ENCODE measurements at regions not wholly inside any gene's neighbourhood (a gene's known extent, or its start where the extent isn't known, plus 50 kb on each side); places are given as distances from the start of the nearest gene placed in this dataset.

DNA sequence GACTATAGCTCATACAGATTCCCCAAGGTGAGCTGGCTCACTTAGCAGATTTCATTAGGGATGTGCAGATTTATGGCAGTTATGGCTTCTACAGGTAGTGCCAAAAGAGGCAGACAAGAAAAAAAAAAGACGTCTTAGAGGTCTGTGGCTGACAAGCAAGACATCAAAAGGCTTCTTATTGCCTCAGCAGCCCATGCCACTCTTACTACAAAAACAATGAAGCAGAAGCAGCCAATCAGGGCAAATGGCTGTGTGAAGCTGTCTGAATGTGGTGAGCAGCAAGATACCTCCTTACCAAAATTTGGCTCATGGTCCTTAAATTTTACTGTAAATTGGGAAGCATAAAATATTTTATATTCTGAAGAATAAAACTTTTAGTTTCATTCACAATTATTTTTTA lies 557.5 kb upstream of the GOLIM4 start:
- Histone ChIP-seq H3K79me2 (ENCODE audit: insufficient read depth, low read length) (no peaks in the 10 kb centered on the region), H3K9me3 (ENCODE audit: insufficient read depth, low read length) (no peaks in the 10 kb centered on the region), H3K9me2 (replicated peaks; ENCODE audit: insufficient read depth, low read length) (no peaks in the 10 kb centered on the region), H4K20me1 (ENCODE audit: low read depth, low read length) (no peaks in the 10 kb centered on the region), H3F3A (ENCODE audit: insufficient read depth) (no peaks in the 10 kb centered on the region), H3K4me2 (ENCODE audit: low read depth, low read length, poor library complexity, severe bottlenecking) (no peak overlapping the region), H2AFZ (ENCODE audit: low read depth, low read length, severe bottlenecking) (no peak overlapping the region), H3K27ac (ENCODE audit: low read depth, low read length) (no peak overlapping the region), H3K36me3 (ENCODE audit: low read length) (no peaks in the 10 kb centered on the region), H3K27me3 (ENCODE audit: low read length) (no peaks in the 10 kb centered on the region), H3K9ac (ENCODE audit: low read length) (no peak overlapping the region), H3K4me3 (ENCODE audit: insufficient read depth, low read length, poor library complexity, severe bottlenecking) (no peak overlapping the region)
- TF ChIP-seq, protein P1, sequence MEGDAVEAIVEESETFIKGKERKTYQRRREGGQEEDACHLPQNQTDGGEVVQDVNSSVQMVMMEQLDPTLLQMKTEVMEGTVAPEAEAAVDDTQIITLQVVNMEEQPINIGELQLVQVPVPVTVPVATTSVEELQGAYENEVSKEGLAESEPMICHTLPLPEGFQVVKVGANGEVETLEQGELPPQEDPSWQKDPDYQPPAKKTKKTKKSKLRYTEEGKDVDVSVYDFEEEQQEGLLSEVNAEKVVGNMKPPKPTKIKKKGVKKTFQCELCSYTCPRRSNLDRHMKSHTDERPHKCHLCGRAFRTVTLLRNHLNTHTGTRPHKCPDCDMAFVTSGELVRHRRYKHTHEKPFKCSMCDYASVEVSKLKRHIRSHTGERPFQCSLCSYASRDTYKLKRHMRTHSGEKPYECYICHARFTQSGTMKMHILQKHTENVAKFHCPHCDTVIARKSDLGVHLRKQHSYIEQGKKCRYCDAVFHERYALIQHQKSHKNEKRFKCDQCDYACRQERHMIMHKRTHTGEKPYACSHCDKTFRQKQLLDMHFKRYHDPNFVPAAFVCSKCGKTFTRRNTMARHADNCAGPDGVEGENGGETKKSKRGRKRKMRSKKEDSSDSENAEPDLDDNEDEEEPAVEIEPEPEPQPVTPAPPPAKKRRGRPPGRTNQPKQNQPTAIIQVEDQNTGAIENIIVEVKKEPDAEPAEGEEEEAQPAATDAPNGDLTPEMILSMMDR (IDR thresholded peaks at IDR 0.05; ENCODE audit: insufficient read depth, low read length, poor library complexity, severe bottlenecking) = no peak
- no peak for TF ChIP-seq EZH2phosphoT487 (conservative IDR thresholded peaks at IDR 0.05; ENCODE audit: low read length)

DNA sequence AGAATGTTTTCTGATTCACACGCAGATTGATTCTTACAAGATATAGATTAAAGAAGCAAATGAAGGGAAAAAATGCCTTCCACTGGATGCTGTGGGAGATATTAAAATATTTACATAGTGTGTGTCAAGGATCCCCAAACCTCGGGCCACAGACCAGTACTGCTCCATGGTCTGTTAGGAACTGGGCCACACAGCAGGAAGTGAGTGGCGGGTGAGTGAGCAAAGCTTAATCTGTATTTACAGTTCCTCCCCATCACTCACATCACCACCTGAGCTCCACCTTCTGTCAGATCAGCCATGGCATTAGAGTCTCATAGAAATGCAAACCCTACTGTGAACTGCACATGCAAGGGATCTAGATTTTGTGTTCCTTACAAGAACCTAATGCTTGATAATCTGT lies 552.6 kb upstream of the GOLIM4 start:
- no peaks in the 10 kb centered on the region for H3K27me3 ChIP-seq (ENCODE audit: low read length)
- no peaks in the 10 kb centered on the region for H3K9me3 ChIP-seq (ENCODE audit: insufficient read depth, low read length)
- no peak overlapping the region for H3K4me2 ChIP-seq (ENCODE audit: low read depth, low read length, poor library complexity, severe bottlenecking)
- H3K79me2 ChIP-seq (ENCODE audit: insufficient read depth, low read length) = no peaks in the 10 kb centered on the region
- no peak overlapping the region for H3K9ac ChIP-seq (ENCODE audit: low read length)
- H3K9me2 ChIP-seq (replicated peaks; ENCODE audit: insufficient read depth, low read length) = no peaks in the 10 kb centered on the region
- H3F3A ChIP-seq (ENCODE audit: insufficient read depth) = no peaks in the 10 kb centered on the region
- no peak for TF ChIP-seq EZH2phosphoT487 (conservative IDR thresholded peaks at IDR 0.05; ENCODE audit: low read length)
- TF ChIP-seq, protein P1 (IDR thresholded peaks at IDR 0.05; ENCODE audit: insufficient read depth, low read length, poor library complexity, severe bottlenecking) = no peak
- no peaks in the 10 kb centered on the region for H4K20me1 ChIP-seq (ENCODE audit: low read depth, low read length)
- no peak overlapping the region for H2AFZ ChIP-seq (ENCODE audit: low read depth, low read length, severe bottlenecking)
- H3K4me3 ChIP-seq (ENCODE audit: insufficient read depth, low read length, poor library complexity, severe bottlenecking) = no peak overlapping the region
- no peaks in the 10 kb centered on the region for H3K36me3 ChIP-seq (ENCODE audit: low read length)
- no peak overlapping the region for H3K27ac ChIP-seq (ENCODE audit: low read depth, low read length)

DNA sequence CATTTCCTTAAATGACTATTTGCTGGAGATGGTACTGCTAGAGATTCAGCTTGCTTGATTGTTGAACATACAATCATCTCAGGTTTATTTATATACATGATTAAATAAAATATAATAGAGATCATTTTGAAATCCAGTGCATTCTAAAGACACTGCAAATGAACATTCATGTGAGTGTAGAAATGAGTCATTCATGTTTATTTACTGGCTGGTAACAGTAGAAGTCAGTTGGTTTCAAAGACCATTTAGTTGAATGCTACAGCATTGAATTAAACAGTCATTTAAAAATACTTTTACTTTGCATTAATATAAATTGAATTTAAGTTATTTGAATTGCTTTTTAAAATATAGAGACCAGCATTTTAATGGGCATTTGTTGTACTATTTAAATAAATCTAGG lies 551.9 kb upstream of the GOLIM4 start:
- no peak for TF ChIP-seq EZH2phosphoT487 (conservative IDR thresholded peaks at IDR 0.05; ENCODE audit: low read length)
- TF ChIP-seq, protein P1 (IDR thresholded peaks at IDR 0.05; ENCODE audit: insufficient read depth, low read length, poor library complexity, severe bottlenecking) = no peak
- H3K79me2 ChIP-seq (ENCODE audit: insufficient read depth, low read length) = no peaks in the 10 kb centered on the region
- no peak overlapping the region for H3K4me3 ChIP-seq (ENCODE audit: insufficient read depth, low read length, poor library complexity, severe bottlenecking)
- no peak overlapping the region for H2AFZ ChIP-seq (ENCODE audit: low read depth, low read length, severe bottlenecking)
- H3K9me3 ChIP-seq (ENCODE audit: insufficient read depth, low read length) = no peaks in the 10 kb centered on the region
- no peaks in the 10 kb centered on the region for H3K27me3 ChIP-seq (ENCODE audit: low read length)
- H3K4me2 ChIP-seq (ENCODE audit: low read depth, low read length, poor library complexity, severe bottlenecking) = no peak overlapping the region
- H3K27ac ChIP-seq (ENCODE audit: low read depth, low read length) = no peak overlapping the region
- no peaks in the 10 kb centered on the region for H3K9me2 ChIP-seq (replicated peaks; ENCODE audit: insufficient read depth, low read length)
- no peaks in the 10 kb centered on the region for H3F3A ChIP-seq (ENCODE audit: insufficient read depth)
- H3K9ac ChIP-seq (ENCODE audit: low read length) = no peak overlapping the region
- no peaks in the 10 kb centered on the region for H4K20me1 ChIP-seq (ENCODE audit: low read depth, low read length)
- H3K36me3 ChIP-seq (ENCODE audit: low read length) = no peaks in the 10 kb centered on the region
